ENCODE measurements at regions not wholly inside any gene's neighbourhood (a gene's known extent, or its start where the extent isn't known, plus 50 kb on each side); places are given as distances from the start of the nearest gene placed in this dataset.

DNA sequence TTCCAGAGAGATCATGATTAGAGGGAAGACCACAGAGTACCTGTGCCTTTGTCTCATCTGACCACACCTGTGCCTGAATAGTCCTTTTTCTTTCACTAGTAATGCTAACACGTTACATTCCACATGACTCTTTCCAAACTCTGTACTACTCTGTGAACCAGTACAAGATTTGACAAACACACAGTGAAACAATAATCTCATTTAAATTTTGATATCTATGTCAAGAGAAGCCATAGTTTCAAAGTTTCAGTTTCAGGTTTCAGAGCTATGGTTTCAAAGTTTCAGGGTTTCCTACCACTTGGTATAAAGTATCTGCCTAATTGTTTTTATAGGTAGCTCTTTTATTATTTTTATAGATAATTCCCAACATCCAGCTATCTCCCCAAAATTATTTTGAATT is 62.0 kb upstream of the PHACTR2 start:
- Histone ChIP-seq H3K9me3 (no peaks in the 10 kb centered on the region), H3K4me1 (no peaks in the 10 kb centered on the region), H3K27ac (no peak overlapping the region), H3K36me3 (no peaks in the 10 kb centered on the region), H3K4me3 (no peak overlapping the region), H3K27me3 (no peaks in the 10 kb centered on the region)
- TF ChIP-seq EP300 (IDR thresholded peaks at IDR 0.05) (no peak), POLR2AphosphoS5 (IDR thresholded peaks at IDR 0.05) (no peak), POLR2A (IDR thresholded peaks at IDR 0.05) (no peak)
- TF ChIP-seq, protein P1, sequence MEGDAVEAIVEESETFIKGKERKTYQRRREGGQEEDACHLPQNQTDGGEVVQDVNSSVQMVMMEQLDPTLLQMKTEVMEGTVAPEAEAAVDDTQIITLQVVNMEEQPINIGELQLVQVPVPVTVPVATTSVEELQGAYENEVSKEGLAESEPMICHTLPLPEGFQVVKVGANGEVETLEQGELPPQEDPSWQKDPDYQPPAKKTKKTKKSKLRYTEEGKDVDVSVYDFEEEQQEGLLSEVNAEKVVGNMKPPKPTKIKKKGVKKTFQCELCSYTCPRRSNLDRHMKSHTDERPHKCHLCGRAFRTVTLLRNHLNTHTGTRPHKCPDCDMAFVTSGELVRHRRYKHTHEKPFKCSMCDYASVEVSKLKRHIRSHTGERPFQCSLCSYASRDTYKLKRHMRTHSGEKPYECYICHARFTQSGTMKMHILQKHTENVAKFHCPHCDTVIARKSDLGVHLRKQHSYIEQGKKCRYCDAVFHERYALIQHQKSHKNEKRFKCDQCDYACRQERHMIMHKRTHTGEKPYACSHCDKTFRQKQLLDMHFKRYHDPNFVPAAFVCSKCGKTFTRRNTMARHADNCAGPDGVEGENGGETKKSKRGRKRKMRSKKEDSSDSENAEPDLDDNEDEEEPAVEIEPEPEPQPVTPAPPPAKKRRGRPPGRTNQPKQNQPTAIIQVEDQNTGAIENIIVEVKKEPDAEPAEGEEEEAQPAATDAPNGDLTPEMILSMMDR (IDR thresholded peaks at IDR 0.05) = no peak
- no peak for DNase-seq (ENCODE audit: low spot score in 2 of 2)
- WGBS = 87% methylated on average over 1 of the region's 1 CpG

DNA sequence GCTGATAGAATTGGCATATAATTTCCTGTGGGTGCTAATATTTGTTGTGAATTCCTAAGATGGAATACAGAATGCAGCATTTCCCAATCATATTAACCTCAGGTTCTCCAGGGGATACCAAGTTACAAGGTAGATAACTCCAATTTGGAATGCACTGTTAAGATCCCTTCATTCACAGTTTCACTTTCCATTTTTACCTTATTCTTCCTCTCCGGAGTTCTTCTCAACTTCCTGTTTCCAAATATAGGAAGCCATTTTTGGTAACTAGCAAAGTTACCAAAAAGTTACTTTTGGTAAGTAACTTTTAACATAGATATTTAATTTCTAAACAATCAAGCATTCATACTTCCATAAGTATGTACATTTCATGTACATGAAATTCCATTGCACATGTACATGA is 63.5 kb upstream of the PHACTR2 start:
- H3K36me3 ChIP-seq = no peaks in the 10 kb centered on the region
- H3K9me3 ChIP-seq = no peaks in the 10 kb centered on the region
- H3K27ac ChIP-seq = no peak overlapping the region
- H3K27me3 ChIP-seq = no peaks in the 10 kb centered on the region
- TF ChIP-seq EP300 (IDR thresholded peaks at IDR 0.05) = no peak
- TF ChIP-seq, protein P1 (IDR thresholded peaks at IDR 0.05) = no peak
- no peak for TF ChIP-seq POLR2AphosphoS5 (IDR thresholded peaks at IDR 0.05)
- no peaks in the 10 kb centered on the region for H3K4me1 ChIP-seq
- DNase-seq (ENCODE audit: low spot score in 2 of 2) = no peak
- no peak overlapping the region for H3K4me3 ChIP-seq
- 33% methylated on average over 1 of the region's 1 CpG for WGBS

DNA sequence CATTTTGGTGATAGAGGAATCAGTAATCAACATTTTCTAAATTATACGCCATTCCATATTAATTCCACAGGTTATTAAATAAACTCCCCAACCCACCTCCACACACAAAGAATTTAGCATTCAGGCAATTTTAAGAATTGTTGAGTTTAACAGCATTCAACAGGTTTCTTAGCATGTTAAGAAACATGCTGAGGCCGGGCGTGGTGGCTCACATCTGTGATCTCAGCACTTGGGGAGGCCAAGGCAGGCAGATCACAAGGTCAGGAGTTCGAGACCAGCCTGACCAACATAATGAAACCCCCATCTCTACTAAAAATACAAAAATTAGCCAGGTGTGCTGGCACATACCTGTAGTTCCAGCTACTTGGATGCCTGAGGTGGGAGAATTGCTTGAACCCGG is 64.0 kb upstream of the PHACTR2 start:
- no peaks in the 10 kb centered on the region for H3K27me3 ChIP-seq
- TF ChIP-seq, protein P1 (IDR thresholded peaks at IDR 0.05) = no peak
- TF ChIP-seq POLR2A (IDR thresholded peaks at IDR 0.05) (no peak), EP300 (IDR thresholded peaks at IDR 0.05) (no peak)
- WGBS = 94% methylated on average over 5 of the region's 5 CpGs
- H3K27ac ChIP-seq = no peak overlapping the region
- DNase-seq (ENCODE audit: low spot score in 2 of 2) = no peak
- no peaks in the 10 kb centered on the region for H3K36me3 ChIP-seq
- H3K4me3 ChIP-seq = no peak overlapping the region
- H3K9me3 ChIP-seq = no peaks in the 10 kb centered on the region
- H3K4me1 ChIP-seq = no peaks in the 10 kb centered on the region

DNA sequence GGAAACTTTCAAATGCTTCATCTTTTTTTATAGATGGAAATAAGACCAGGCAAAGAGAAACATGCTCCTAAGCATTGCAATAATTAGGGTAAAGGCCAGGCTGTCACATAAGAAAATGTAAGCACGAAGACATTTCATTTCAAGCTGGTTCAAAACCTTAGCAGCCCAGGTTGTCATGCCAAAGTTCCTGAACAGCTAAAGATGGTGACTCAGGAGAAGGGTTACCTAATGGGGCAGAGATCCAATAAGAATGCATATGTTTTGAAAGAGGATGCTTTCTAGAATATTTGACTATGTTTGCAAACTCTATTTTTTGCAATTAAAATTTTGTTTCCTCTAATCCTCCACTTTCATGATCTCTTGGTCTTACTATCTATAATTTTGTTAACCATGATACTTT is 65.6 kb upstream of the PHACTR2 start:
- Histone ChIP-seq H3K9me3 (no peaks in the 10 kb centered on the region), H3K27ac (no peak overlapping the region), H3K4me1 (no peaks in the 10 kb centered on the region), H3K27me3 (no peaks in the 10 kb centered on the region), H3K4me3 (no peak overlapping the region), H3K36me3 (no peaks in the 10 kb centered on the region)
- 70% methylated on average over 1 of the region's 1 CpG for WGBS
- TF ChIP-seq POLR2A (IDR thresholded peaks at IDR 0.05) (no peak), EP300 (IDR thresholded peaks at IDR 0.05) (no peak), POLR2AphosphoS5 (IDR thresholded peaks at IDR 0.05) (no peak)
- TF ChIP-seq, protein P1 (IDR thresholded peaks at IDR 0.05) = no peak
- no peak for DNase-seq (ENCODE audit: low spot score in 2 of 2)

DNA sequence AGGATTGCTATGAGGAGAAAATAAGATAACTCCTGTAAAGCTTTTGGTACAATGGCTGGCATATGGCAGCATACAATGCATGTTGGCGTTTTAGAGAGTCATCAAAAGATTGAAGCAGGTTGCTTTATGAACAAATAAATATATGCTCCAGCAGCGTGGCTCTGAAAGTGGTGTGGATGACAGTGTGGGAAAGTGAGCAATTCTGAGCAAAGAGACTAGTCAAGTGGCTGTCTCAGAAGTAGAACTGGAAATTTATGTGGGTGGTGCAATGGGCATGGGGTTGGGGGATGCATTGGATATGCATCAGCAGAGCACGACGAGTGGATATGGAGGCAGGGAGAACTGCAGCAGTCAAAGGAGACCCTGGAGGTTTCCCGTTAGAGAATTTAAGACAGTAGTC is 66.2 kb upstream of the PHACTR2 start:
- no peak overlapping the region for H3K27ac ChIP-seq
- no peak for DNase-seq (ENCODE audit: low spot score in 2 of 2)
- WGBS = 93% methylated on average over 5 of the region's 5 CpGs
- no peaks in the 10 kb centered on the region for H3K27me3 ChIP-seq
- H3K9me3 ChIP-seq = no peaks in the 10 kb centered on the region
- no peaks in the 10 kb centered on the region for H3K4me1 ChIP-seq
- no peak for TF ChIP-seq EP300 (IDR thresholded peaks at IDR 0.05)
- TF ChIP-seq POLR2AphosphoS5 (IDR thresholded peaks at IDR 0.05) = no peak
- no peak for TF ChIP-seq POLR2A (IDR thresholded peaks at IDR 0.05)
- TF ChIP-seq, protein P1 (IDR thresholded peaks at IDR 0.05) = no peak
- no peaks in the 10 kb centered on the region for H3K36me3 ChIP-seq
- H3K4me3 ChIP-seq = no peak overlapping the region
